Amniotic stem cell (primary cell): ENCODE measurements at regions not wholly inside any gene's neighbourhood (a gene's known extent, or its start where the extent isn't known, plus 50 kb on each side); places are given as distances from the start of the nearest gene placed in this dataset.

Experiments
- DNase-seq: peaks from one replicate; lab custom pipeline; 2025; lab: John Stamatoyannopoulos, UW

DNA sequence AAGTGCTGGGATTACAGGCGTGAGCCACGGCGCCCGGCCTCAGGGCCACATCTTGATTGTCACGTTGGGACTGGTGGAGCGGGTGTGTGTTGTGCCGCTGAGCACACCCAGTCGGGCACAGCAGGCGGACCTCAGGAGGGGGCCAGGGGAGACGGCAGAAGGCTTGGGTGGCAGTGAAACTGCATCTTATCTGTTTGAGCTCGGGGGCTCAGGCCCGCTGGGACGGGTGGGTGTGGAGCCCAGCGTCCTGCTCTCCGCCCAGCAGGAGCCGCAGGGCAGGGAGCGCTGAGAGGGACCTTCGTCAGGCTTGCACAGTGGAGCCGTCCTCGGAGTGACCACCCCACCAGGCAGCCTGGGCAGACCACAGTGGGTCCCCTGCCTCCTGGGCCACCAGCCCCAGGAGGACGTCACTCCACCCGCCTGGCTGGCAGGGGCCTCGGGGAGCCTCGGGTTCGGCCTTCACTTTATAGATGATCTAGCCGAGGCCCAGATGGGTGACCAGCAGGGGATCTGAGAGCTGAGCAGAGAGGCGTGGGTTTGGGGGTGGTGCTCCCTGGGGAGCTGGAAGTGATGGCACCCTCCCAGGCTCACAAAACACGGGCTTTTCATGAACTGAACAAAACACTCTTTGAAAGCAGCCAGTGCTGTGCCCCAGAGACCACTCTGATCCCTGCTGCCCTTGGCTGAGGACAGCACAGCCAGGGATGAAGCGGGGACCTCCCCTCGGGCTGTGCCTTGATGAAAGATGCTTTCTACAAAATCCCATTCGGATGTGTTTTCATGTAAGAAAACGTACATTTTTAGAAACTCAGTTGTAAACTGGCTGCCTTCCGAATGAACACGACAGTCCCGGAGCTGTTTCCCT lies 181.1 kb downstream of the SEC14L1 start:
- DNase-seq: no peak

- peak; percentile 95 for DNase-seq
These were observed 182.0 kb downstream of the SEC14L1 start for GRCh38 chr17:77322514-77323412.

DNA sequence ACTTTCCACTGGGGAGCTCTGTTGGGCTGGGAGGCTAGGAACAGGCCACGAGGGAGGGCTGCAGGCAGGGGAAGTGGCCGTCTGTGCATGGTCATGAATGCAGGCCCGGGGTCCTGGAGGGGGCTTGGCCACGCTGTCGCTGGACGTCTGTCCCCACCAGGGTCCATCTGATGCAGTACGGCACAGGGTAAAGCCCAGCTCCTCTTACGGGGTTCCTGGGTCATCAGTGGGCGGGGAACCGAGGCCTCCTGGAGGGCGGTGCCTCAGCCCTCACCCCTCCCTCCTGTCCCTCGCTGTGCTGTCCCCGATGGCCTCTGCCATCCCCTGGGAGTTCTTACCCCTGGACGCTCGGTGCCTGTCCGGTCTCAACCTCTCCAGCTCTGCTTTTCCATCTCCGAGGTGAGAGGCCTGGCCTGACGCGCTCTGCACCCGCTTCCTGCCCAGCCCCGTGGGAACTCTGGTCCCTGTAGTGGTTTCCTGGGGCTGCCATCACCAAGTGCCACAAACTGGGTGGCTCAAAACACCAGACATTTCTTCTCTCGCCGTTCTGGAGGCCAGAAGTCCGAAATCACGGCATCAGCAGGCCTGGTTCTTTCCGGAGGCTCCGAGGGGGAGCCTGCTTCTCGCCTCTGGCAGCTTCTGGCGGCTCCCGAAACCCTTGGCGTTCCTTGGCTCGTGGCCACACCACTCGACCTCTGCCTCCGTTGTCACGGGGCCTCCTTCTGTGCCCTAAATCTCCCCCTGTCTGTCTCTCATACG lies 182.8 kb downstream of the SEC14L1 start:
- no peak for DNase-seq

DNA sequence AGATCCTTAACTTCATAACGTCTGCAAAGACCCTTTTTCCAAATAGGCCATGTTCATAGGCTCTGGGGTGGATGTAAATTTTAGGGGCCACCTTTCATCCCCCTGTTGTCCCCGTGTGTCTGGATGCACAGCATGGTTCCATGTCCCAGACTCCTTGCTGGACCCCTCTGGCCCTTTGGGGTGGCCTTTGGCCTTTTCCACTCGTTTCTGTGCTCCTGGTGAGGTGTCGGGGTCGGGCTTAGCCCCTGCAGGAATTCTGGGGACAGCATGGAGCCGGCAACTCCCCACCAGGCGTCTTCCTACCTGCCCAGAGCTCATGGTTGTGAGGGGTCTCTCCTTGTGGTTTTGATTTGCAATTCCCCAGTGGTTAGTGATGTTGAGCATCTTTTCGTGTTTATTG lies 183.5 kb downstream of the SEC14L1 start:
- DNase-seq: no peak

DNA sequence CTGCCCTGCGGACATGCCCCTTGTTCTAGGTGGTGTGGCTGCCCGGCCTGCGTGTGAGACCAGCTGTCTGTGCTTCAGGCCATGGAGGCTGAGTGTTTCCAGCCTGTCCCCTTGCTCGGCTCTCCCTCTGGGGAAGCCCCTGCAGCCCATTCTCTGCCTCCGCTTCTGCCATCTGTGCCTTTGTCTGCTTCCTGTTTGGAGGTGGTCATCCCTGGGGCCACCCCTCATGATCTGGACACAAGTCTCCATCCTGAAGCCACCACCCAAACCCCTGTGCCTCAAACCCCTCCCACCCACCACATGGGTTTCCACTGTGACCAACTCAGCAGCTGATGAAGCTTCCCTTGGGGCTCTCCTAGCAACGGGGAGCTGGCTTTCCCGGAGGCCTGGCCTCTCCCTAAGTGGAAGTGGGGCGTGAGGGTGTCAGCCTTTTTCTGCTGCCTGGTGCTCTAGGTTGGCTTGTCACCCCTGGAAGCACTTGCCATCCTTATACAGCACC lies 184.9 kb downstream of the SEC14L1 start:
- no peak for DNase-seq

GRCh38 chr17:77326076-77326591 lies 185.4 kb downstream of the SEC14L1 start:
- DNase-seq: no peak

GRCh38 chr17:77326636-77327035 lies 185.9 kb downstream of the SEC14L1 start:
- no peak for DNase-seq

- no peak for DNase-seq
These were observed 186.4 kb downstream of the SEC14L1 start for GRCh38 chr17:77327181-77327565.

DNA sequence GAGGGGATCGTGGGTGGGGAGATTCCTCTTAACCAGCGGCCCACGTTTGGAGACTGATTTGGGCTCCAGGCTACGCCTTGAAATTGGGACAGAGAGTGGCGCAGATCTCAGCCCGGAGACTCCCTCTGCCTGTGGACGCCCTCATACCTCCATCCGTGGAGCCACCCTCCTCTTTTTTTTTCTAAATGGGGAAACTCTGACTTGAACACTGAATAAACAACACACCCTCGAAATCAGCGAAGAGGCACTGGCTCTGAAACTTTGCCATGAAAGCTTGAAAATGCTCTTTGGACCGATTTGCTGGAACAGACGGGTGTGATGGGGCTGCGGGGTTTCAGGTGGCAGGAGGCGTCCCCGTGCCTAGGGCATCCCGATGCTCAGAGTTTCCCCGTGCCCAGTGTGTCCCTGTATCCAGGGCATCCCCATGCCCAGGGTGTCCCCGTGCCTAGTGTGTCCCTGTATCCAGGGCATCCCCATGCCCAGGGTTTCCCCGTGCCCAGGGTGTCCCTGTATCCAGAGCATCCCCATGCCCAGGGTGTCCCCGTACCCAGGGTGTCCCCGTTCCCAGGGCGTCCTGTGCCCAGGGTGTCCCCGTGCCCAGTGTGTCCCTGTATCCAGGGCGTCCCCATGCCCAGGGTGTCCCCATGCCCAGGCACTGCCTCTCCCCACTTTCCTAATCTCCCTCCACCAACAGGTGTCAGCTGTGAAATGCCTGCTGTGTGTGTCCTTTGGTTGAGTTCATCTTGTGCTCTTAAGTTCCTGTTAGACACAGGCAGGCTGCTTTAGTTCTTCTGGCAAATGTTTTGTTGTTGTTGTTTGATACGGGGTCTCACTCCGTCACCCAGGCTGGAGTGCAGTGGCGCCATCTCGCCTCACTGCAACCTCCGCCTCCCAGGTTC lies 187.0 kb downstream of the SEC14L1 start:
- no peak for DNase-seq

GRCh38 chr17:77328823-77329740 lies 188.3 kb downstream of the SEC14L1 start:
- no peak for DNase-seq

DNA sequence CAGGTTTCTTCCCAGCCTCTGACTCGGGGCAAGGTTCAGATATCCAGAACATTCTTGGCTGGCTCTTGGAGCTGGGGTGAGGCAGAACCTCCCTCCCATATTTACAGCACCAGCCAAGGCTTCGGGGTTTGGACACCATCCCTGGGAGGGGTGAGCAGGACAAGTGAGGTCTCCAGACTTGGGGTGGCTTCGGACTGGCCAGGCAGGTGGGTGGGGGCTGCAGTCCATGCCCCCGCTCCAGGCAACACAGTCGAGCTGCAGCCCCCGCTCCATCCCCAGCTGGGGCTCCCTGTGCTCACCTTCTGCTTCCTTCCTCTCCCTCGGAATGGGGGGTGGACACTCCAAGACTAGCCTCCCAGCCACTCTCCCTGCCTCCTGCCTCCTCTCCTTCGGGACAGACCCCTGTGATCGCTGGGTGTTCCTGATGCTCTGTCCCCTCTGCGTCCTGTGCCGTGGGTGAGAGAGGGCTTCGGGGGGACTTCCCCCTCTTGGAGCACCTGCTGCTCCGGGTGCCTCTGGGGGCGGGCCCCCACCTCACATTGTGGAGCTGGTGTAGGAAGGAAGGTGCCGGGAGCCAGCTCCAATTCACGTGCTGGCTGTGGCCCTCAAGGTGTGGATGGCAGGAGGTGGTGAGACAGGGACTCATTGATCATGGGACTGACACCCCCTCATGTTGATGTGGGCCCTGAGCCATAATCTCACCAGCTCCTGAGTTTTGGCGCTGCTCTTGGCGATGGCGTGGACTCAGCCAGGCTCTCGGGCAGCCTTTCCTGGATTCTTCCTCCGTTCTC lies 189.2 kb downstream of the SEC14L1 start:
- no peak for DNase-seq

DNA sequence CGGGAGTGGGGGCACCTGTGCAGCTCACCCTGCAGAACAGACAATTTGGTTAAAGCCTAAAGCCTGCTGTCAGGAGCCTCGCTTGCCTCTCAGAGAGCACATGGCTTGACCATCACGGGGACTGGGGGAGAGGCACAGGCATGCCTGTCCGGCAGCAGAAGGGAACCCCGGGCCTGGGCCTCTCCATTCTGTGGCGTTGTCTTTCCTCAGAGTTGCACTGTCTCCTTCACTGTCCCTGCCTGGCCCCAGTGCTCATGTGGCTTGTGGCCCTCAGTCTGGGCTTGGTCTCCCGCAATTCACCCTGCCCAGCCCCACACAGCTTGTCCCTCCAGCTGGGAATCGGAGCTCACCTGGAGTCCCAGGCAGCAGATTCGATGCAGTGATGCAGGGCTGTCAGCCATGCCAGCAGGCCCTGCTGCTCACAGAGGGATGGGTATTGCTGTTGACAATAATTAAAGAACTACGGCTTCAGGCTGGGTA lies 189.9 kb downstream of the SEC14L1 start:
- no peak for DNase-seq

DNA sequence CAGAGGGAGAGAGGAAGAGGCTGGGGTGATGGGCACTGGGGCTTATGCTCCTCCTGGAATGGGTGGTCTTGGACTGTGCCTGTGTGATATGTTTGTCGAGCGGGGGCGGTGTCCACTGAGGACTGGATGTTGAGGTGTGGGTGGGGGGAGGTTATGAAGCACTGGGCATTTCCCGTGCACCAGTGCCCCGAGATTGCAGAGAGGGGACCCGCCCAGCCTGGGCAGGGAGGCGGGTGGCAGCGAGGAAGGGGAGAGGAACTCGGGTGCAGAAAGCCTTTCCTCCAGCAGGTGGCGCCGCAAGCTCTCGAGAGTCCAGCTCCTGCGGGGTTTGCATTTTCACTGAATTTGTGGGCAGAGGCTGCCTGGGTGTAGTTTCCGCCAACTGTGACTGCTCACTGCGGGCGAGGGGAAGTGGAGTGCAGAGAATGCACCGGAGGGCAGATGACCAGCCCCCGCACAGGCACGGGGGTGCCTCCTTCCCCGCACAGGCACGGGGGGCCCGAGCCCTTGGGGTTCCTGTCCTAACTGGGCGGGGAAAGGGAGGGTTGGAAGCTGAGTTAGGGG lies 190.6 kb downstream of the SEC14L1 start:
- DNase-seq: peak; percentile 79

GRCh38 chr17:77332034-77332971 lies 191.5 kb downstream of the SEC14L1 start:
- no peak for DNase-seq

- DNase-seq: peak; percentile 81
These were observed 192.4 kb downstream of the SEC14L1 start for GRCh38 chr17:77332981-77333685.

- DNase-seq: no peak
These were observed 196.4 kb downstream of the SEC14L1 start for GRCh38 chr17:77337150-77337549.
